ENCODE measurements at regions not wholly inside any gene's neighbourhood (a gene's known extent, or its start where the extent isn't known, plus 50 kb on each side); places are given as distances from the start of the nearest gene placed in this dataset.
"Not testable (repeated sequence)": the region's sequence is repeated elsewhere in the genome, so short reads cannot be mapped to it uniquely, and the experiment has no call there.

DNA sequence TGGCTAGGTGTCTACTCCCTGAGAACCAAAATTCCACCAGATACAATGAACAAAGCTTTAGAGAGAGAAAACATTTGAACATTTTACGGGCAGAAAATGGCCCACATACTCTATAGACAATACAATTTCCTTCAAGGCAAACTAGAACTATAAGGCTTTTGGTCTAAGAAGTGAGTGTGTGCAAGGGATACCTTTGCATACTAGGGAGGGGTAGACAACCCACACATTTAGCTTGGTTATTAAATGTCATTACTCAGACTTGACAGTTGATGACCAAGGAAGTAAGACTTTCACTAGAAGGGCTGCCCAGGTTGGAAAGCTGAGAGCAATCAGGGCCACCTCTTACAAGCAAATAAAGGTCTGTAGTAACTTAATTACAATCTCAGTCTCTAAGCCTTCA lies 64.0 kb upstream of the PLEKHM1 start:
- DNase-seq (ENCODE audit: low spot score): not testable (repeated sequence)

DNA sequence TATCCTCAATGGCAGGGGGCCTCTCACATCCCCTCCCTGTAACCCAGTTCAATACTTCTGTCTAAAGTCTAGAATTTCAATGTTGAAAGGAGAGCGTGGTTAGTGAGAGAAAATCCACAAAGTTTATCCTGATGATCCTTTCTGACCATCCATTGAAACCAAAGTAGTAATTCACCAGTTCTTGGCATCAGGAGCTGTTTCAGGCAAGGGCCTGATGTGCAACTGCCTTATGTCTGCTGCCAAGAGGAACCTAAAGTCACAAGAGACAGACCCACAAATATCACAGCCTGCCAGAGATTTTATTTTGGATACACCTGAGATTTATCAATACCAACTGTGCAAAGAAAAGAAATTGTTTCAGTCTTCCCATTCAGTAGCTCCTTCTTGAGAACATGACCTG lies 68.3 kb upstream of the PLEKHM1 start:
- not testable (repeated sequence) for DNase-seq (ENCODE audit: low spot score)

DNA sequence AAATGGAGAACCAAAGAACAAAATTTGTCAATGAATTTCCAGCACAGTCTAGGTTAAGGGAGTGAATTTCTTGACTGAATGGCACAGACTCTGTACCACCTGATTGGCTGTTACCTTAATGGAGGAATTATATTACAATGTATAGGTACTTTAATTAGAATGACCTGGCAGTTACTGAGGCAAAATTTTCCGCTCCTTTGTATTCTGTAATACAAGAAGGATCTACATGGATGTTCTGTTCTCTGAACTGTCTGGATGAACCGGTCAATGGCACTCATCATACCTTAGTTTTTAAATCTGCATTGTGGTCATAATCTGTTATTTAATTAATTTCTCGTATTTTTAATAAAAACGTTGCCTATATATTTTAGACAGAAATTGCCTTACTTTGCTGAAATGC lies 72.3 kb upstream of the PLEKHM1 start:
- DNase-seq (ENCODE audit: low spot score): not testable (repeated sequence)

DNA sequence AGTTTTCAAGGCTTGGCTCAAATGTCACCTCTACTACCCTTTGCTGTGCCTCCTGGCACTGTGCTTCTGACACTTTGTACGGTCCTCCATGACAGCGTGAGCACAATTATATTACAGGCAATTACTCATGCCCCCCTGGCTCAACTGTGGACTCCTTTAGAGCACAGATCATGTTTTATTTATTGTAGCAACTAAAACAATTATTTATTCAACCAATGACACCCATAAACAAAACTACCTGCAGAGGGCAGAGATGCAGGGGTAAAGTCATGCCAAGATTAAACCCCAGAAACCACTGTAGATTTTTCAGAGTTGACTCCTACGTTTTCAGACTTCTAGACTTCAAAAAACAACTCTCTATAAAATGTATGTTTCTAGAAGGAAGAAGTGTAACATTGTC lies 72.8 kb upstream of the PLEKHM1 start:
- peak; percentile 12 for DNase-seq (ENCODE audit: low spot score)

DNA sequence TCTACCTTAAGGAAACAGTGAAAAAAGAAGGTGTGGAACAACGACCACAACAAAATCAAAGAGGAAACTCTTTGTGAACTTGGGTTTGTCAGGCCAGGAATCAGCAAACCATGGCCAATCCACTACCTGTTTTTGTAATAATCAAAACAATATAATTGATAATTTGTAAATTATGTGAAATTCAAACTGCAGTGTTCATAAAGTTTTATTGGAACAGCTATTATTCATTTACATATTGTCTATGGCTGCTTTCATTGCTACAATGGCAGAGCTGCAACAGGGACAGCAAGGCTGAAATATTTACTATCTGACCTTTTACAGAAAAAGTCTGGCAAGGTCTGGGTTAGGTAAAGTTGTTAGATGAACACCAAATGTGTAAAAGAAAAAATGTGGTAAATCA lies 77.8 kb upstream of the PLEKHM1 start:
- not testable (repeated sequence) for DNase-seq (ENCODE audit: low spot score)

DNA sequence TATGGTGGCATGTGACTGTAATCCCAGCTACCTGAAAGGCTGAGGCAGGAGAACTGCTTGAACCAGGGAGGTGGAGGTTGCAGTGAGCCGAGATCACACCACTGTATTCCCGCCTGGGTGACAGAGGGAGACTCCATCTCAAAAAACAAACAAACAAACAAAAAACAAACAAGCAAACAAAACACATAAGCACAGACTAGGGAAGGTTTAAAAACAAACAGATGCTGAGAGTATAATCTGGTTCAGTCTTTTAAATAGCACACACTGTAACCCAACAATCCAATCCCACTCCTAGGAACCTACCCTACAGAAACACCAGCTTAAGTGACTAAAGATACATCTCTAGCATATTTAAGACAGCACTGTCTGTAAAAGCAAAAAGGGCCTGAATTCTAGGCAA lies 82.8 kb upstream of the PLEKHM1 start:
- not testable (repeated sequence) for DNase-seq (ENCODE audit: low spot score)

DNA sequence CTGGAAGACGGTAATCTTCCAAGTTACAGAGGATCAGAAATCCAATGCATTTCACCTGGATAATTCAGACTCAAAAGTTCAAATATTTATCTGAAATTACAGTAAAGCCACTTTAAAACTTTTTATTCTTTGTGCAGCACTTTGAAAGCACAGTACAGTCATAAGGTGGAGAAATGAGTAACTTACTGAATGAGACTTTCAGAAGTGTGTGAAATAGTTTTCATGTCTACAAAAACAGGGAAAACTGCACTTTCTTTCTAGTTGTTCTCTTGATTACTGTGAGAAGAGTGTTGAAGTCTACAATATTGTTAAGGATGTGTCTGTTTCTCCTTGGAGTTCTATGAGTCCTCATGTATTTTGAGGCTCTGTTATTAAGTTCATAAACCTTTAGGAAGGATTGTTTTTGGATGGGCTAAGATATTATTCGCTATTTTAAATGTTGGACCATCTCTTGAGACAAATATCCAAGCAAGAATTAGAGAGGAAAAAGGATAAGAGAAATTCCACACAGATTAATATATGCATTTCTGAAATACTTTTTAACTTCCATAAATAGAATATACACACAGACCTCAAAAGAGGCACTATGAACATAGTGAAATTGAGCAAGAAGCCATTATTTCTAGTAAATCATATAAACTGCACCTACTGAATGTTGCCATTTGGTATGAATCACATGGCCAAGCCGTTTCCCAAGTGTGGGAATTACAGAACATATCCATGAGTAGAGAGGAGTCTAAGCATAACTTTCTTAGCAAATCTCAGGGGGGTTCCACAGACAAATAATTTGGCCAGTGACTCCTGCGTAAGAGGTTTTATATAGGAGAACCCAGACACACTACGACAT lies 83.6 kb upstream of the PLEKHM1 start:
- no peak for DNase-seq (ENCODE audit: low spot score)

DNA sequence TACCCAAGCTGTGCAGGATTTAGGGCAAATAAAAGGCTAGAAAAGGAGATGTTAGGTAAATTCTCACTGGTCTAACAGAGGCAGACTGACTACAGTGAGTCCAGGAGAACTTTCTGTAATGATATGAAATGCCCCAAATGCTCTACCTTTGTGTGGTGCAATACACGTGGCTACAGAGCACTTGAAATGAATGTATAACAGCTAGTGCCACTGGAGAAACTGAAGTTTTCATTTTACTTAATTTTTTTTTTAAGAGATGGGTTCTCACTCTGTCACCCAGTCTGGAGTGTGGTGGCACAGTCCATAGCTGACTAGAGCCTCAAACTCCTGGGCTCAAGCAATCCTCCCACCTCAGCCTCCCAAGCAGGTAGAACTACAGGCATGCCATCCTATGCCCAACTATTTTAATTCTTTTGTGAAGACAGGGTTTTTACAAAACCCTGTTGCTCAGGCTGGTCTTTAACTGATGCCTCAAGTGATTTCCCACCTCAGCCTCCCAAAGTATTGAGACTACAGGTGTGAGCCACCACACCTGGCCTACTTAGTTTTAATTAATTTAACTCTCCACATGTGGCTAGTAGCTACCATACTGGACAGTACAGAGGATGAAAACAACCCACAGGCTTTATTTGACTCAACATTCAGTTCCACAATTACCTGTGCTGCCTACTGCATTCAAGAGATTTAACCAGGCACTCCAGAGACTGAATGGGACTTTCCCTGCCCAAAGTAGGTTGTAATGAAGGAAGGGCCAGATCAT lies 84.8 kb upstream of the PLEKHM1 start:
- DNase-seq (ENCODE audit: low spot score): no peak

DNA sequence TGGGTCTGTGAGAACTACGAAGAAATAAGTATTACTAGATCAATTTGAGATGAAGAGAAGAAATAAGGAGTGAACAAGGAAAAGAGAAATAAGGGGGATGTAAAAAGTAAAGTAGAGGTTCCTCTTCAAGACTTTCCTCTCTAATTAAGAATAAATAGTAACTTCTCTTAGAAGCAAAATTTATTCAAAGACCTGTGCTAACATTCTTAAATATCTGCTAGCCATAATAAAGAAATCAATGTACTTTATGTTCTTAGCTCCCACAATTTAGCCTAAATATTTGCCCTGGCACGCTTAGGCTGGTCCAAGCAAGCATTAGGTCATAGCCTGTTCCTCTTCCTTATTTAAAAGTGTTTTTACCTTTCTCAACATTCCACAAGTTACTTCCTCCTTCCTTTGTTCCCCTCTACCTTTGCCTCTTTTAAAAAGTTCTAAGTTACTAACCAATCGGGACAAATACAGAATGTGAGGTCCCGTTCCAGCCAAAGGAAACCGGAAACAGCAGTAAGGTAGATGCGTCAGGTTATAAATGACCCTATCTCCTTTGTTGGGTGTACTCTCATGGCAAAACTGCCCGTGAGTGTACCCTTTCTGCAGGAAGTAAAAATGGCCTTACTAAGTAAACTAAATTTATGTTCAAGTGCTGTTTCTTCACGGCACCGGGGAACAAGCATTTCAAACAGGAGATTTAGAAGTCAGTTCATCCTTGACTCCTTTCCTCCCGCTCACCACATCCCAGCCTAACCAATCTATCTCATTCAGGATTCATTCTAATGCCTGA lies 86.2 kb upstream of the PLEKHM1 start:
- DNase-seq (ENCODE audit: low spot score): not testable (repeated sequence)

DNA sequence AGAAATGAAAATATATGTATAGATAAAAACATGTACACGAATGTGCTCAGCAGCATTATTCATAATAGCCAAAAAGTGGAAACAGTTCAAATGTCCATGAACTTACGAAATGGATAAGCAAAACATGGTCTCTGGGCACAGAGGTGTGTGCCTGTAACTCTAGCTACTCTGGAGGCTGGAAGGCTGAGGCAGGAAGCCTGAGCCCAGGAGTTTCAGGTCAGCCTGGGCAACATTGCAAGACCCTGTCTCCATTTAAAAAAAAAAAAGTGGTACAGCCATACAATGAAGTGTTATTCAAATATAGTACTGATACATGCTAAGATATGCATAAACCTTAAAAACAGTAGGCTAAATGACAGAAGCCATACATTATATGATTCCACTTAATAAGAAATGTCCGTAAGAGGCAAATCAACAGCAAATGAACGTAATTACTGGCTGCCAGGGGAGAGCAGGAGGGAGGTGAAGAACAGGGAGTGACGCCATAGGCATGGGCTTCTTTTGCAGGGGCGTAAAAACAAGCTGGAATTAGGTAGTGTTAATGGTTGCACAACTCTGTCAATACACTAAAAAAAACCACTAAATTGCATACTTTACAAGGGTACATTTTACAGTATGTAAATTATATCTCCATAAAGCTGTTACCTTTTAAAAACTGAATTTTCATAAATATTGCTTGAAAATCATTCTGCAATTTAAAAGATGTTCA lies 87.2 kb upstream of the PLEKHM1 start:
- no peak for DNase-seq (ENCODE audit: low spot score)

DNA sequence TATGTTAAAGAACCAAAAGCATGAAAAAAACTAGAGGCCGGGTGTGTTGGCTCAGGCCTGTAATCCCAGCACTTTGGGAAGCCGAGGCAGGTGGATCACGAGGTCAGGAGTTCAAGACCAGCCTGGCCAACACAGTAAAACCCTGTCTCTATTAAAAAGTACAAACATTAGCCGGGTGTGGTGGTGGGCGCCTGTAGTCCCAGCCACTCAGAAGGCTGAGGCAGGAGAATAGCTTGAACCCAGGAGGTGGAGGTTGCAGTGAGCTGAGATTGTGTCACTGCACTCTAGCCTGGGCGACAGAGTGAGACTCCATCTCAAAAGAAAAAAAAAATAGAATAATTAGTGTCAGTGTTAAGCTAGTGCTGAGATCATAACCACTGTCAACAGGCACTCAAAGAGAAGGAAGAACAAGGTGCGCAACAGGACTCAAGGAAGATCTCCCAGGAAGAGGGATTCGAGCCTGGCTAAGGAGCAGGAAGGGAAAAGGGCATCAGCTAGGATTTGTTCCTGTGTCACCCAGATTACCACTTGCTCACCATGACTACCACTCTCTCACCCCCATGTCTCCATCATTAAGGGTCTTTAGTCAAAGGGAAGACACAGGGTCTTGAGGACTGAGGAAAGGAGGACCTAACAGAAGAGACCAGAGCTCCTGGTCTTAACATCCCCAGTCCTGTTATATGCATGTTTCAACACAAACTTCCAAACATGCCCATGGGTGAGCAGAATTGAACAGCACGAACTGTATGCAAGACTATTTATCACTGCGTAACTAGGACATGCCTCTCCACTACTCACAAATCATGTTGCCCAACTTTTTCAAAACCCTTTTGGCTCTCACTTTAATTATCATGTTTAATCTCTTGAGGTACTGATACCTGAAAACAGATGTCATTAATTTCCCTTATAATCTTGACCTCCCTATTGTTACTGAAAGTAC lies 88.3 kb upstream of the PLEKHM1 start:
- DNase-seq (ENCODE audit: low spot score): no peak

DNA sequence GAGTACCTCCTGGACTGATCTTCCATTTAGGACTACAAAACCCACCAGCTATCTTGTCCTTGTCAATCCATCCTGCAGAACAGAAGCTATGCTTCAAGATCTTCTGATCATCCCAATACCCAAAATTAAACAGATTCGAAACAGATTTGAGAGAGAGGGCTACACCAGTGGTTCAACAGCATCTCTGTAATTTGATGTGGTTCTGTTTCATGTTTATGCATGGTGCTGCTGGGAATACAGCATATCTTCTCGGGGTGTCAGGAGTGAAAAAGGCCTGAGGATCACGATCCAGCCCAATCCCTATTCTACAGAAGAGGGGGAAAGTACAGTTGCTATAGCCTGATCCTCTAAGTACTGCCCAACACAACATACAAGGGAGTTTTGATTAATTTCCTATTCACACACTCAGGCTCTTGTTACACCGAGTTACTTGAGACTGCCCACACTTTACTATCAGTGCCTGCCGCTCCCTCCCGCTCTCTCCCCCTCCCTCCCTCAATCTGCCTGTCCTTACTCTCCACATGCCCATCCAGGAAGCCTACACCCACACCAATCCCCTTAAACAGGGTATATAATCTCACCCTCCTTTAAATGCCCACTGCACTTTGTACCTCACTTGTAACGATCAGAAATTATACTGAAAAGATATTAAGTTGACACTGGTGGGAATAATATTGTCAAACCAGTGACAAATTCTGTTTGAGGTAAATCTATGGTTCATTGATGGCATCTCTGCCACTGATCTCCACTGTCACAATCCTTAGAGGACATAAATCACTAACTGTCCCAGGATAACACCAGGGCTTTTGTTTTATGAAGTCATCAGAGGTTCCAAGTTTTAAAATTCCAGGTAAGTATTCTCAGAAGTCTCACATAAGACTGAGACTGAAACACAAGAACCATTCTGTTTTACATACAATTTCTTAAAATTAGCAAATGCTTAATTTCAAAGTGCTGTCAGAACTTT lies 89.3 kb upstream of the PLEKHM1 start:
- no peak for DNase-seq (ENCODE audit: low spot score)

DNA sequence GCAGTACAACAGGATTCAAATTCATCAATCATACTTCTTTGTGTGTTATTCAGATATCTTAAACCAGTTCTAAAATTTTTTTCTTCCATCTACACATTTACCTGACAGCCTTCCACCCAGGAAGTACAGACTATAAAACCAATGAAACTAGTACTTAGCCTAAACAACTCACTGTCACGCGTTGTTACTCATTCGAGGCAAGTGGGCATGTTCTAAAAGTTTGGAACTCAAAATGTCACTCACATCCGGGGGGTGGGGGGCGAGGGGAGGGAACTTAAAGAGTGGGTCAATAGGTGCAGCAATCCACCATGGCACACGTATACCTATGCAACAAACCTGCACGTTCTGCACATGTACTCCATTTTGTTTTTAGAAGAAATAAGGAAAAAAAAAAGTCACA lies 90.4 kb upstream of the PLEKHM1 start:
- no peak for DNase-seq (ENCODE audit: low spot score)

DNA sequence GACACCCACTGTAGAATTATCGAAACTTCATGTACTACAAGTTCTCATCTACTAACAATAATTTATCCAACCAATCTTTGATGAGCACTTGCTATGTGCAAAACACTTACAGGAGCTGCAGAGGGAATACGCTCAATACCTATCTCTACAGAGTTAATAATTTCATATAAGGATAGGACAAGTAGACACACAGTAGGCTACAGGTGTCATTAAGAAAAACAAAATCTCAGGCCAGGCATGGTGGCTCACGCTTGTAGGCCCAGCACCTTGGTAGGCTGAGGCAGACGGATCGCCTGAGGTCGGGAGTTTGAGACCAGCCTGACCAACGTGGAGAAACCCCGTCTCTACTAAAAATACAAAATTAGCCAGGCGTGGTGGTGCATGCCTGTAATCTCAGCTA lies 91.3 kb upstream of the PLEKHM1 start:
- no peak for DNase-seq (ENCODE audit: low spot score)

DNA sequence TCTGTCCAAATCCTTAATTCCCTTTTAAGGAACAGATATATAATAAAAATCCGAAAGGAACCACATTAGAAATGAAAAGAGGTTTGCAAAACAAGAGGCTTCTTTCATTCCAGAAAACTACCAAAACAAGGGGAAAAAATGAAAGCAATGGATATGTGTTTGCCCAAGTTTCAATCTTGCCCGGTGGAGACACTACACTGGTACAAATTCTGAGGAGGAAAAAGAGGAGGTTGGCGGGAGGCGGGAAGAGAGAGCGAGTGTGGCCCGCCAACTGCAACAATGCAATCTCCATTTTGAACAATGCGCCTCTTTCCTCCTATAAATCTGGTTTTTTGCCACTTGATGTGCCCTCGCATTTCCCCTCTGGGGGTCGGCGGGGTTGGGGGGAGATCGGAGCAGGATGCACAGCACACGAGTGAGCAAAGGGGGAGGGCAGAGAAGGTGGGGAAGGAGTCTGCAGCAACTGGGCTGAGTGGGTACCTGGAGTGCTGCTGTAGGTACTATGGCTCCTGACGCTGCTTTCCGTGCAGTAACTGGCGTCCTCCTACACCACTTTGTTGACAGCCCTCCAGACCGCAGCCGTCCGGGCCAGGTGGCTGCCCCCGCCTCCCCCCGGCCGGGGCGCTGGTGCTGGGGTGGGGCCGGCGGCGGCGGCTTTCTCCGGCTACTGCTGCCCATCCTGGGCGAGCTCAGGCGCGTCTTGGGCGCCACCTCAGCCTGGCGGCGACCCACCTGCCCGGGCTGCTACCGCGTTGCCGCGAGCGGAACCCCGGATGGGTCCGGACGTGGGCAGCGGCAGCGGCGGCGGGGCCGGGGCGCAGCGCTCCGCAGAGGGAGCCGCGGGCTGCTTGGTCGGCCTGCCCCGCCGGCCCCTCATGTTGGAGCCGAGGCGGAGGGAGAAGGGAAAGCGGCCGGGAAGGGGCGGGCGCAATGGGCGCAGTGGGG lies 93.8 kb upstream of the PLEKHM1 start:
- peak; percentile 84 for DNase-seq (ENCODE audit: low spot score)

DNA sequence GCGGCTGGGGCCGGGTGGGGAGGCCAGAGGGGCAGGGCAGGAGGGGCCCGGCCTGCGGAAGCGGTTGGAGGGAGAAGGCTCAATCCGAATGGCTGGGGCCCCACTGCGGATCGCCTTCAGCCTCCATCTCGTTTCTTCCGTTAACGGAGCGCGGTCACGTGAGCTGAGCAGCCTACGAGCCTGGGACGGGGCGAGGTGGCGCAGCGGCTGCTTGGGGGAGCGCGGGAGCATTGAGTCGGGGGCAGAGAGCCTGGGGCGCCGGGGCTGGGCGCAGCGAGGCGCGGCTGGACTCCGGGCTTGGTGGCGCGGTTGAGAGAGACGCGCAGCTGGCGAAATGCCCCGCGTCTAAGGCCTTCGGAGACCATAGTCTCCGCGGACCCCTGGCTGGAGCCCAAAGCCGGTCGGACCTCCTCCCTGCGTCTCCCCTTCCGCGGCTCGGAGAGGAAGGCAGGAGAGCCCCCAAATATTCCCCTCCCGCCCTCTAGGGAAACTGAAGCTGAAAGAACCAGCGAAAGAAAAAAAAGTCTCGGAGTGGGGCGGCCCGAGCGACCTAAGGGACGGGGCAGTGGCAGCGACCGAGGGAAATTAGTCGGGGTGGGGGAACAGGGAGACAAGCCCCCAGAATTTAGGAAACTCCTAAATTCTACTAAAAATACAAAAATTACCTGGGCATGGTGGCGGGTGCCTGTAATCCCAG lies 94.7 kb upstream of the PLEKHM1 start:
- DNase-seq (ENCODE audit: low spot score): peak; percentile 91

DNA sequence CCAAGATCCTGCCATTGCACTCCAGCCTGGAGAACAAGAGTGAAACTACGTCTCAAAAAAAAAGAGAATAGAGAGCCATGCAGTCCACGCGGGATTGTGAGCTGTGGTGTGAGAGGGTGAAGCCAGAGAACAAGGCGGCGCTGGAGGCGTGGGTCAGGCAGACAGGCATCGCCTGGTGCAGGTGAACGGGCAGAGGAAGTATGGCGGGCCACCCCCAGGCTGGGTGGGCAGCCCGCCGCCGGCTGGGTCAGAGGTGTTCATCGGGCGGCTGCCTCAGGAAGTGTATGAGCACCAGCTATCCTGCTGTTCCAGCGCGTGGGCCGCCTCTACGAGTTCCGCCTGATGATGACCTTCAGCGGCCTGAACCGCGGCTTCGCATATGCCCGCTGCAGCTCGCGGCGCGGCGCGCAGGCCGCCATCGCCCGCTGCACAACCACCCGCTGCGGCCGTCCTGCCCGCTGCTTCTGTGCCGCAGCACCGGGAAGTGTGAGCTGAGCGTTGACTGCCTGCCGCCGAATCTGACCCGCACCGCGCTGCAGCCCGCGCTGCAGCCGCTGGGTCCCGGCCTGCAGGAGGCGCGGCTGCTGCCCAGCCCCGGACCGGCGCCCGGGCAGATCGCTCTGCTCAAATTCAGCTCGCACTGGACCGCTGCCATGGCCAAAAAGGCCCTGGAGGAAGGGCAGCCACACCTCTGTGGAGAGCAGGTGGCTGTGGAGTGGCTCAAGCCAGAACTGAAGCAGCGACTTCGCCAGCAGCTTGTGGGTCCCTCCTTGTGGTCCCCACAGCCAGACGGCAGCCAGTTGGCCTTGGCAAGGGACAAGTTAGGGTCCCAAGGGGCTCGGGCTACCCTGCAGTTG lies 95.5 kb upstream of the PLEKHM1 start:
- DNase-seq (ENCODE audit: low spot score): not testable (repeated sequence)
